Adrenal gland (tissue), 9 donors: ENCODE measurements at regions not wholly inside any gene's neighbourhood (a gene's known extent, or its start where the extent isn't known, plus 50 kb on each side); places are given as distances from the start of the nearest gene placed in this dataset.

Experiments used
- DNase-seq, 7 donors: peaks; one replicate each; pipeline ENCODE4 v3.0.0-alpha.2; 2019 to 2020
- H3K27ac ChIP-seq, 5 donors: fragments of 200-600 bp; sonication (generic) in 4 of 5; 1 replicate in 3 of 5; 2 replicates in 2 of 5; pipeline versions ENCODE4 v1.5.1 to v1.8.0; 2016 to 2020; ENCODE audit warnings: mild to moderate bottlenecking in 1 of 5
- H3K27me3 ChIP-seq: fragments of 200-600 bp; 2 replicates; pipeline ENCODE4 v1.8.0; 2021
- H3K36me3 ChIP-seq, 2 donors: fragments of 200-600 bp; replicated peaks in 1 of 2; 1 replicate in 1 of 2; 2 replicates in 1 of 2; pipeline versions ENCODE4 v1.5.1 to v1.8.0; 2018 to 2022
- H3K4me1 ChIP-seq, 2 donors: fragments of 200-600 bp; replicated peaks in 1 of 2; 1 replicate in 1 of 2; 2 replicates in 1 of 2; pipeline versions ENCODE4 v1.5.1 to v1.8.0; 2018 to 2021
- H3K4me3 ChIP-seq, 4 donors: fragments of 200-600 bp; sonication (generic) in 3 of 4; one replicate each; pipeline ENCODE4 v1.5.1; 2016 to 2018
- H3K9me3 ChIP-seq, 3 donors: fragments of 200-600 bp; sonication (generic) in 1 of 3; replicated peaks in 1 of 3; 1 replicate in 2 of 3; 2 replicates in 1 of 3; pipeline versions ENCODE4 v1.5.1 to v1.8.0; 2016 to 2021
- POLR2A ChIP-seq, 2 donors: fragments of 450-650 bp; IDR thresholded peaks; one replicate each; pipeline ENCODE4 v1.6.1; 2017; ENCODE audit warnings: antibody characterized with exemption in 2 of 2, mild to moderate bottlenecking in 2 of 2, moderate library complexity in 1 of 2
- WGBS, 4 donors: extraction: QIAGEN DNeasy Blood & Tissue Kit in 2 of 4; methylation state at CpG; one replicate each; pipeline versions ENCODE4 v1.1.5 to v1.1.7; 2013 to 2017; 5-methylcytosine and 5-hydroxymethylcytosine counted together
- intact Hi-C, 2 donors: fragments of 100-400 bp; cut with DNase I; formaldehyde crosslinking; loops; one replicate each; pipeline versions ENCODE4 v1.14.1 to v1.15.0; 2022 to 2023
- TF ChIP-seq, protein P1 (sequence below), 6 experiments: fragments of 450-650 bp in 4 of 6; fragments of 200-600 bp in 2 of 6; sonication (generic) in 1 of 6; IDR thresholded peaks; 1 replicate in 5 of 6; 2 replicates in 1 of 6; pipeline versions ENCODE4 v1.5.1 to v1.8.0; 2016 to 2021; ENCODE audit warnings: antibody characterized with exemption in 6 of 6, mild to moderate bottlenecking in 2 of 6, moderate library complexity in 1 of 6
- donor health status: healthy with polysubstance abuse.
- donor health status: Bipolar disorder and iron deficiency.
- donor health status: DM: yes; HTN: yes; CAD: no.
- donor health status: DM: no; HTN: no; CAD: no.
- donor health status: DM: no; HTN: no; CAD: no.

- TF ChIP-seq, protein P1, sequence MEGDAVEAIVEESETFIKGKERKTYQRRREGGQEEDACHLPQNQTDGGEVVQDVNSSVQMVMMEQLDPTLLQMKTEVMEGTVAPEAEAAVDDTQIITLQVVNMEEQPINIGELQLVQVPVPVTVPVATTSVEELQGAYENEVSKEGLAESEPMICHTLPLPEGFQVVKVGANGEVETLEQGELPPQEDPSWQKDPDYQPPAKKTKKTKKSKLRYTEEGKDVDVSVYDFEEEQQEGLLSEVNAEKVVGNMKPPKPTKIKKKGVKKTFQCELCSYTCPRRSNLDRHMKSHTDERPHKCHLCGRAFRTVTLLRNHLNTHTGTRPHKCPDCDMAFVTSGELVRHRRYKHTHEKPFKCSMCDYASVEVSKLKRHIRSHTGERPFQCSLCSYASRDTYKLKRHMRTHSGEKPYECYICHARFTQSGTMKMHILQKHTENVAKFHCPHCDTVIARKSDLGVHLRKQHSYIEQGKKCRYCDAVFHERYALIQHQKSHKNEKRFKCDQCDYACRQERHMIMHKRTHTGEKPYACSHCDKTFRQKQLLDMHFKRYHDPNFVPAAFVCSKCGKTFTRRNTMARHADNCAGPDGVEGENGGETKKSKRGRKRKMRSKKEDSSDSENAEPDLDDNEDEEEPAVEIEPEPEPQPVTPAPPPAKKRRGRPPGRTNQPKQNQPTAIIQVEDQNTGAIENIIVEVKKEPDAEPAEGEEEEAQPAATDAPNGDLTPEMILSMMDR (IDR thresholded peaks at IDR 0.05), result no peak
- TF ChIP-seq POLR2A (IDR thresholded peaks at IDR 0.05), result no peak
- no peak overlapping the region for H3K4me3 ChIP-seq
- intact Hi-C loops, result no loop called here
- H3K36me3 ChIP-seq, result no peaks in the 10 kb centered on the region
- H3K9me3 ChIP-seq, result no peaks in the 10 kb centered on the region
- H3K27ac ChIP-seq, result no peak overlapping the region
- DNase-seq, result no peak
- no peaks in the 10 kb centered on the region for H3K4me1 ChIP-seq
- WGBS, 4 donors, result 72 to 85% (median 76%) methylated on average over 10 of the region's 10 CpGs
- H3K27me3 ChIP-seq, result no peaks in the 10 kb centered on the region
Observed at GRCh38 chr16:75908331-75909117, 182.2 kb upstream of the CPHXL start.

DNA sequence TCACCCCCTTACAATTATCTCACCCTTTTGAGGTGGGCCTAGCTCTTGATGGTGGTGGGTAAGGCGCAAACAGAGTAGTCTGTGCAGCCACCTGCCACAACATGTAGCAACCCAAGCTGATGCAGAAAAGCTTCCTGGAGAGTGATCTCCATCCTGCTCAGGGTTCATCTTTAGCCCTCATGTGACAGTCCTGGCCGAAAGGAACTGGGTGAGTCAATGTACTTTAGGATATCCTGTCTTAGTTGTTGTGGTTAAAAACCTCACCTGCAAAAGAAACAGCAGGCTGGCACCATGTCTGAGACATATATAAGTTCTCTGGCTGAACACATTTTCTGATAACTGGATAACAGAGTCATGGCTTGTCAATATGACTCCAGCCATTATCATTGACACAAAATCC is 183.5 kb upstream of the CPHXL start:
- 52 to 69% (median 61%) methylated on average over 2 of the region's 2 CpGs for WGBS, 4 donors
- no peaks in the 10 kb centered on the region for H3K9me3 ChIP-seq

DNA sequence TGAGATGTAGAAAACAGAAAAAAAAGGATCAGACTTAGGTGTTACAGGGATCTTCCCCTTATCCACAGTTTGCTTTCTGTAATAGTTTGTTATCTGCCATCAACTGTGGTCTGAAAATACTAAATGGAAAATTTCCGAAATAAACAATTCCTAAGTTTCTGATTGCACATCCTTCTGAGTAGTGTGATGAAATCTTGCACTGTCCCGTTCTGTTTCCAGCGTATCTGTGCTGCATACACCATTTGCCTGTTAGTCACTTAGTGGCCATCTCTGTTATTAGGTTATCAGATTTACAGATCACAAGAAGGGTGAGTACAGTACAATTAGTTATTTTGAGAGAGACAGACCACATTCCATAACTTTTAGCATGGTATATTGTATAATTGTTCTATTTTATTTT is 185.6 kb upstream of the CPHXL start:
- H3K4me3 ChIP-seq, result no peak overlapping the region
- no peaks in the 10 kb centered on the region for H3K9me3 ChIP-seq
- 78 to 83% (median 80%) methylated on average over 3 of the region's 3 CpGs for WGBS, 4 donors
- no peaks in the 10 kb centered on the region for H3K27me3 ChIP-seq
- TF ChIP-seq, protein P1 (IDR thresholded peaks at IDR 0.05), result no peak
- no peak for TF ChIP-seq POLR2A (IDR thresholded peaks at IDR 0.05)
- no peaks in the 10 kb centered on the region for H3K36me3 ChIP-seq
- H3K4me1 ChIP-seq, result no peaks in the 10 kb centered on the region
- intact Hi-C loops, result no loop called here
- DNase-seq, result no peak
- H3K27ac ChIP-seq, result no peak overlapping the region

More for the DNA sequence above, 183.5 kb upstream of the CPHXL start:
- H3K4me3 ChIP-seq, result no peak overlapping the region
- intact Hi-C loops, result no loop called here
- TF ChIP-seq, protein P1 (IDR thresholded peaks at IDR 0.05), result no peak
- no peaks in the 10 kb centered on the region for H3K27me3 ChIP-seq
- DNase-seq, result no peak
- no peaks in the 10 kb centered on the region for H3K36me3 ChIP-seq
- H3K27ac ChIP-seq, result no peak overlapping the region
- H3K4me1 ChIP-seq, result no peaks in the 10 kb centered on the region

DNA sequence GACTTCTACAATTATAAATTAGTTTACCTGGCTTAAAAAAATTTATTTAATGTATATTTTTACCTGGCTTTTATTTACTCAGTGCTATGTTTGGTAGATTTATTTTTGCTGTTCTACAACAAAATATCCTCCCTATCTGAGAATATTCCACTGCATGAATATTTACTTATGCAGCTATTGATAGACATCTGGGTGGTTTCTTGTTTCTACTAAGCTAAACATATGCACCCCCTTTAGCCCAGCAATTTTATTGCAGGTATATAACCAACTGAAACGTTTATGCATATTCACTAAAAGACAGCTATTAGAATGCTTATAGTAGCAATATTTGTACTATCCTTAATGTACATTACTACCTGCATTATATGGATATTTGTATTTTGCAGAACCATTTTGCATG is 187.7 kb upstream of the CPHXL start:
- DNase-seq, result no peak
- H3K36me3 ChIP-seq, result no peaks in the 10 kb centered on the region
- no peak overlapping the region for H3K4me3 ChIP-seq
- no peaks in the 10 kb centered on the region for H3K27me3 ChIP-seq
- no peak for TF ChIP-seq POLR2A (IDR thresholded peaks at IDR 0.05)
- TF ChIP-seq, protein P1 (IDR thresholded peaks at IDR 0.05), result no peak
- intact Hi-C loops, result no loop called here
- H3K27ac ChIP-seq, result no peak overlapping the region
- WGBS, 4 donors, result 30 to 46% (median 34%) methylated on average over 1 of the region's 1 CpG
- no peaks in the 10 kb centered on the region for H3K9me3 ChIP-seq
- no peaks in the 10 kb centered on the region for H3K4me1 ChIP-seq
